ENCODE measurements at regions not wholly inside any gene's neighbourhood (a gene's known extent, or its start where the extent isn't known, plus 50 kb on each side); places are given as distances from the start of the nearest gene placed in this dataset.

DNA sequence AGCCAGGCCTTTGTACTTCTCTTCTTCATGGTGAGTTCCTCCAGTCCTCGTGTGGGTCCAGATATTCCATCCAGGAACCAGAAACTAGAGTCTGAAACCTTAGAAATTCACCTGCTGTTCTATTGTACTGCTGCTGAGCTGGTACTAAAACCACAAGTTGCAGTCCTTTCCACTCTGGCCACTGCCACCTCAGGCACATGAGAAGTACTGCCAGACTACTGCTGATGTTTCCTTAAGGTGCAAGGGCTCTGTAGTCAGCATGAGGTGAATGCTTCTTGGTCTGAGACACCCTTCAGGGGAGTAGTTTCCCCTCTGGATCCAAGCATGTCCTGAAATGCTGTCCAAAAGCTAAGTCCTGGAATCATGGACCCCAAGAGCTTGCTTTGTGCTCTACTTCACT, 399.6 kb upstream of the CT83 start:
- Mint-ChIP-seq H3K36me3 (ENCODE audit: low read depth) (0 out of 3 replicates have a peak, but pooled peaks cover 1% of the 10 kb centered on the region), H3K4me1 (no peaks in the 10 kb centered on the region), H3K27me3 (ENCODE audit: insufficient read depth, low read depth, poor library complexity) (peaks cover 8% of the 10 kb centered on the region), H3K27ac (no peak overlapping the region), H3K9me3 (no peaks in the 10 kb centered on the region; the same call in 2 of the 3 replicates), H3K4me3 (no peak overlapping the region)
- Histone ChIP-seq H3K27me3 (ENCODE audit: insufficient read depth) (no peaks in the 10 kb centered on the region), H4K20me1 (replicated peaks; ENCODE audit: insufficient read depth) (no peaks in the 10 kb centered on the region), H3K4me2 (no peak overlapping the region), H2AFZ (no peak overlapping the region), H3K4me3 (no peak overlapping the region), H3K79me2 (replicated peaks; ENCODE audit: insufficient read depth) (no peaks in the 10 kb centered on the region), H3K36me3 (ENCODE audit: insufficient read depth) (no peaks in the 10 kb centered on the region), H3K4me1 (ENCODE audit: insufficient read depth) (no peaks in the 10 kb centered on the region), H3K9me2 (ENCODE audit: insufficient read depth) (no peaks in the 10 kb centered on the region), H3K27ac (ENCODE audit: low read depth) (no peak overlapping the region), H3F3A (replicated peaks; ENCODE audit: low read depth) (no peaks in the 10 kb centered on the region)
- TF ChIP-seq ZNF114 (CRISPR knock-in tag; IDR thresholded peaks at IDR 0.05) = no peak
- no peak for TF ChIP-seq ZNF331 (CRISPR knock-in tag; IDR thresholded peaks at IDR 0.05; ENCODE audit: low read depth)
- no peak for DNase-seq (ENCODE audit: low spot score)
- no peak for ATAC-seq

DNA sequence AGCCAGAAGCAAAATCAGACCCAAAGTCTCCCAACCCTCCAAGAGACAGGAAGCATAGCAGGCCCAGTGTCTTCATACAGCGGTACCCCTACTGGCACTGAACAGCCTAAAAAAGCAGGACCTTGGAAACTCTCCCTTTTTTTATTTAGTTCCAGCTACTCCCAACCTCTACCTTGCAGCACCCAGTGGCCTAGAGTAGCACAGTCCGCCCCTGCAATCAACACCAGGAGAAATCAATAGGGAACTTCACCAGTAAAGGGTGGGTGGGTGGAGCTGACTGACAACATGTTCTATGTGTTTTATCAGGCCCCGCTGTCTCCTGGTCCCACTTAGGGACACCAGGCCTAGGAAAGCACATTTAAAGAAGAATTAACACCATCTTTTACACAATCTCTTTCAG, 378.5 kb upstream of the CT83 start:
- Histone ChIP-seq H3K27ac (ENCODE audit: low read depth) (no peak overlapping the region), H3K9me2 (ENCODE audit: insufficient read depth) (no peaks in the 10 kb centered on the region), H3K4me3 (no peak overlapping the region), H3F3A (replicated peaks; ENCODE audit: low read depth) (no peaks in the 10 kb centered on the region), H3K4me1 (ENCODE audit: insufficient read depth) (no peaks in the 10 kb centered on the region; the same call in 1 of the 2 replicates), H3K4me2 (no peak overlapping the region), H3K79me2 (replicated peaks; ENCODE audit: insufficient read depth) (no peaks in the 10 kb centered on the region), H2AFZ (no peak overlapping the region), H3K27me3 (ENCODE audit: insufficient read depth) (no peaks in the 10 kb centered on the region), H4K20me1 (replicated peaks; ENCODE audit: insufficient read depth) (no peaks in the 10 kb centered on the region), H3K36me3 (ENCODE audit: insufficient read depth) (no peaks in the 10 kb centered on the region)
- H3K27ac Mint-ChIP-seq = no peak overlapping the region
- H3K4me3 Mint-ChIP-seq = no peak overlapping the region
- ATAC-seq (peak; percentile 70), DNase-seq (ENCODE audit: low spot score) (peak; percentile 11)
- no peaks in the 10 kb centered on the region; the same call in 1 of the 3 replicates for H3K9me3 Mint-ChIP-seq
- TF ChIP-seq STAT1 (IDR thresholded peaks at IDR 0.05; ENCODE audit: unreplicated experiment) (no peak), POLR2AphosphoS5 (IDR thresholded peaks at IDR 0.05; ENCODE audit: low read depth) (no peak), EZH2phosphoT487 (IDR thresholded peaks at IDR 0.05; ENCODE audit: unreplicated experiment) (no peak), ZNF114 (CRISPR knock-in tag; IDR thresholded peaks at IDR 0.05) (no peak)
- peaks cover 2% of the 10 kb centered on the region; the same call in 1 of the 3 replicates for H3K36me3 Mint-ChIP-seq (ENCODE audit: low read depth)
- peaks cover 4% of the 10 kb centered on the region for H3K27me3 Mint-ChIP-seq (ENCODE audit: insufficient read depth, low read depth, poor library complexity)
- peaks cover 8% of the 10 kb centered on the region; the same call in 2 of the 3 replicates for H3K4me1 Mint-ChIP-seq

DNA sequence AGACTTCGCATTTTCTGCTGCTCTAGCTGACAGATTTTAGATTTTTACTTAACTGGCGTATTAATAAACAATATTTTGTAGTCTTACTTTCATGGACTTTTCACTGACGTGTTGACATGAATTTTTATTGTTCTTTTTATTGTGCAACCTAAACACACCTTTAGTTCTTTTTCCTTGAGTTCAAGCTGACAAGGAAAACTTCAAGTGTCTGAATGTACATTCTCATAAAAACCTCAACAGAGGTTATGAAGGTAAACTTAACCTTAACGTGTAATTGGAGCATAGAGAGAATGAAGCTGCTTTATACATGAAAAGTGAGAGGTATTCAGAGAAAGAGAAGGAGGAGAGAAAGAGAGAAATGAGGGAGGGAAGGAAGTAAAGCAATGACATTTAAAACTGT, 364.3 kb upstream of the CT83 start:
- Mint-ChIP-seq H3K27me3 (ENCODE audit: insufficient read depth, low read depth, poor library complexity) (no peaks in the 10 kb centered on the region), H3K36me3 (ENCODE audit: low read depth) (0 out of 3 replicates have a peak, but pooled peaks cover under 1% of the 10 kb centered on the region), H3K4me1 (peaks cover 16% of the 10 kb centered on the region), H3K9me3 (no peaks in the 10 kb centered on the region), H3K4me3 (no peak overlapping the region), H3K27ac (0 out of 2 replicates have a peak overlapping the region, but pooled peaks have one; percentile 69)
- Histone ChIP-seq H3K4me3 (no peak overlapping the region), H2AFZ (no peak overlapping the region), H3K9me2 (ENCODE audit: insufficient read depth) (no peaks in the 10 kb centered on the region), H3K36me3 (ENCODE audit: insufficient read depth) (no peaks in the 10 kb centered on the region), H3F3A (replicated peaks; ENCODE audit: low read depth) (no peaks in the 10 kb centered on the region), H3K27ac (ENCODE audit: low read depth) (no peak overlapping the region), H4K20me1 (replicated peaks; ENCODE audit: insufficient read depth) (no peaks in the 10 kb centered on the region), H3K79me2 (replicated peaks; ENCODE audit: insufficient read depth) (no peaks in the 10 kb centered on the region), H3K4me1 (ENCODE audit: insufficient read depth) (peaks cover 38% of the 10 kb centered on the region), H3K27me3 (ENCODE audit: insufficient read depth) (no peaks in the 10 kb centered on the region), H3K4me2 (no peak overlapping the region)
- DNase-seq (ENCODE audit: low spot score) = no peak
- no peak for ATAC-seq
- TF ChIP-seq EZH2phosphoT487 (IDR thresholded peaks at IDR 0.05; ENCODE audit: unreplicated experiment) (no peak), EZH2 (IDR thresholded peaks at IDR 0.05; ENCODE audit: low read depth, unreplicated experiment) (no peak), NANOG (IDR thresholded peaks at IDR 0.05; ENCODE audit: borderline replicate concordance) (no peak), JUNB (IDR thresholded peaks at IDR 0.05; ENCODE audit: unreplicated experiment) (no peak), ZNF331 (CRISPR knock-in tag; IDR thresholded peaks at IDR 0.05; ENCODE audit: low read depth) (no peak), CREB1 (CRISPR knock-in tag; IDR thresholded peaks at IDR 0.05; ENCODE audit: low read depth) (no peak), ZNF114 (CRISPR knock-in tag; IDR thresholded peaks at IDR 0.05) (no peak), STAT1 (IDR thresholded peaks at IDR 0.05; ENCODE audit: unreplicated experiment) (no peak)
- TF ChIP-seq, protein P1, sequence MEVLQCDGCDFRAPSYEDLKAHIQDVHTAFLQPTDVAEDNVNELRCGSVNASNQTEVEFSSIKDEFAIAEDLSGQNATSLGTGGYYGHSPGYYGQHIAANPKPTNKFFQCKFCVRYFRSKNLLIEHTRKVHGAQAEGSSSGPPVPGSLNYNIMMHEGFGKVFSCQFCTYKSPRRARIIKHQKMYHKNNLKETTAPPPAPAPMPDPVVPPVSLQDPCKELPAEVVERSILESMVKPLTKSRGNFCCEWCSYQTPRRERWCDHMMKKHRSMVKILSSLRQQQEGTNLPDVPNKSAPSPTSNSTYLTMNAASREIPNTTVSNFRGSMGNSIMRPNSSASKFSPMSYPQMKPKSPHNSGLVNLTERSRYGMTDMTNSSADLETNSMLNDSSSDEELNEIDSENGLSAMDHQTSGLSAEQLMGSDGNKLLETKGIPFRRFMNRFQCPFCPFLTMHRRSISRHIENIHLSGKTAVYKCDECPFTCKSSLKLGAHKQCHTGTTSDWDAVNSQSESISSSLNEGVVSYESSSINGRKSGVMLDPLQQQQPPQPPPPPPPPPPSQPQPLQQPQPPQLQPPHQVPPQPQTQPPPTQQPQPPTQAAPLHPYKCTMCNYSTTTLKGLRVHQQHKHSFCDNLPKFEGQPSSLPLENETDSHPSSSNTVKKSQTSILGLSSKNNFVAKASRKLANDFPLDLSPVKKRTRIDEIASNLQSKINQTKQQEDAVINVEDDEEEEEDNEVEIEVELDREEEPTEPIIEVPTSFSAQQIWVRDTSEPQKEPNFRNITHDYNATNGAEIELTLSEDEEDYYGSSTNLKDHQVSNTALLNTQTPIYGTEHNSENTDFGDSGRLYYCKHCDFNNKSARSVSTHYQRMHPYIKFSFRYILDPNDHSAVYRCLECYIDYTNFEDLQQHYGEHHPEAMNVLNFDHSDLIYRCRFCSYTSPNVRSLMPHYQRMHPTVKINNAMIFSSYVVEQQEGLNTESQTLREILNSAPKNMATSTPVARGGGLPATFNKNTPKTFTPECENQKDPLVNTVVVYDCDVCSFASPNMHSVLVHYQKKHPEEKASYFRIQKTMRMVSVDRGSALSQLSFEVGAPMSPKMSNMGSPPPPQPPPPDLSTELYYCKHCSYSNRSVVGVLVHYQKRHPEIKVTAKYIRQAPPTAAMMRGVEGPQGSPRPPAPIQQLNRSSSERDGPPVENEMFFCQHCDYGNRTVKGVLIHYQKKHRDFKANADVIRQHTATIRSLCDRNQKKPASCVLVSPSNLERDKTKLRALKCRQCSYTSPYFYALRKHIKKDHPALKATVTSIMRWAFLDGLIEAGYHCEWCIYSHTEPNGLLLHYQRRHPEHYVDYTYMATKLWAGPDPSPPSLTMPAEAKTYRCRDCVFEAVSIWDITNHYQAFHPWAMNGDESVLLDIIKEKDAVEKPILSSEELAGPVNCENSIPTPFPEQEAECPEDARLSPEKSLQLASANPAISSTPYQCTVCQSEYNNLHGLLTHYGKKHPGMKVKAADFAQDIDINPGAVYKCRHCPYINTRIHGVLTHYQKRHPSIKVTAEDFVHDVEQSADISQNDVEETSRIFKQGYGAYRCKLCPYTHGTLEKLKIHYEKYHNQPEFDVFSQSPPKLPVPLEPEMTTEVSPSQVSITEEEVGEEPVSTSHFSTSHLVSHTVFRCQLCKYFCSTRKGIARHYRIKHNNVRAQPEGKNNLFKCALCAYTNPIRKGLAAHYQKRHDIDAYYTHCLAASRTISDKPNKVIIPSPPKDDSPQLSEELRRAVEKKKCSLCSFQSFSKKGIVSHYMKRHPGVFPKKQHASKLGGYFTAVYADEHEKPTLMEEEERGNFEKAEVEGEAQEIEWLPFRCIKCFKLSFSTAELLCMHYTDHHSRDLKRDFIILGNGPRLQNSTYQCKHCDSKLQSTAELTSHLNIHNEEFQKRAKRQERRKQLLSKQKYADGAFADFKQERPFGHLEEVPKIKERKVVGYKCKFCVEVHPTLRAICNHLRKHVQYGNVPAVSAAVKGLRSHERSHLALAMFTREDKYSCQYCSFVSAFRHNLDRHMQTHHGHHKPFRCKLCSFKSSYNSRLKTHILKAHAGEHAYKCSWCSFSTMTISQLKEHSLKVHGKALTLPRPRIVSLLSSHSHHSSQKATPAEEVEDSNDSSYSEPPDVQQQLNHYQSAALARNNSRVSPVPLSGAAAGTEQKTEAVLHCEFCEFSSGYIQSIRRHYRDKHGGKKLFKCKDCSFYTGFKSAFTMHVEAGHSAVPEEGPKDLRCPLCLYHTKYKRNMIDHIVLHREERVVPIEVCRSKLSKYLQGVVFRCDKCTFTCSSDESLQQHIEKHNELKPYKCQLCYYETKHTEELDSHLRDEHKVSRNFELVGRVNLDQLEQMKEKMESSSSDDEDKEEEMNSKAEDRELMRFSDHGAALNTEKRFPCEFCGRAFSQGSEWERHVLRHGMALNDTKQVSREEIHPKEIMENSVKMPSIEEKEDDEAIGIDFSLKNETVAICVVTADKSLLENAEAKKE (CRISPR knock-in tag; IDR thresholded peaks at IDR 0.05) = no peak
